ENCODE measurements at regions not wholly inside any gene's neighbourhood (a gene's known extent, or its start where the extent isn't known, plus 50 kb on each side); places are given as distances from the start of the nearest gene placed in this dataset.

GRCh38 chr12:124426594-124427555 lies 132.0 kb downstream of the RFLNA start:
- TF ChIP-seq CTCF (IDR thresholded peaks at IDR 0.05; ENCODE audit: insufficient read depth, low read length, poor library complexity, severe bottlenecking) (no peak), EZH2phosphoT487 (conservative IDR thresholded peaks at IDR 0.05; ENCODE audit: low read length) (no peak)

Data from SU-DHL-6 (cell line).